Naive thymus-derived CD8-positive, alpha-beta T cell (primary cell): ENCODE measurements at regions not wholly inside any gene's neighbourhood (a gene's known extent, or its start where the extent isn't known, plus 50 kb on each side); places are given as distances from the start of the nearest gene placed in this dataset.

Experiments used
- ATAC-seq, 2 donors: fragments of 150-1000 bp; cut with Tn5 transposase in 1 of 2; sonication (Bioruptor Pico), chemical (Tn5 transposase) in 1 of 2; 1 replicate in 1 of 2; 2 replicates in 1 of 2; pipeline ENCODE4 v1.10.0; 2021; ENCODE audit warnings: mild to moderate bottlenecking in 2 of 2, moderate library complexity in 2 of 2
- POLR2A ChIA-PET: fragments of 350-600 bp; sonication (Branson Sonifier 250); formaldehyde crosslinking; loops from one replicate; lab custom pipeline; 2021; ENCODE audit warnings: antibody characterized with exemption; lab: Charles Lee
- DNase-seq, 10 donors: peaks; one replicate each; pipeline versions ENCODE4 v3.0.0 to v3.0.0-alpha.2; 2020 to 2022
- H3K27ac Mint-ChIP-seq, 10 donors: one replicate each; pipeline ENCODE4 v1.8.0; 2020 to 2022; ENCODE audit warnings: mild to moderate bottlenecking in 10 of 10, mixed read lengths in 10 of 10, moderate library complexity in 4 of 10, inconsistent platforms in 1 of 10
- H3K27me3 Mint-ChIP-seq, 5 donors: one replicate each; pipeline ENCODE4 v1.8.0; 2021 to 2022; ENCODE audit warnings: mixed read lengths in 5 of 5
- H3K36me3 Mint-ChIP-seq, 3 donors: one replicate each; pipeline ENCODE4 v1.8.0; 2020 to 2022; ENCODE audit warnings: mixed read lengths in 3 of 3, mild to moderate bottlenecking in 2 of 3, inconsistent platforms in 1 of 3
- H3K4me1 Mint-ChIP-seq, 4 donors: one replicate each; pipeline ENCODE4 v1.8.0; 2021 to 2022; ENCODE audit warnings: mixed read lengths in 4 of 4
- H3K4me3 Mint-ChIP-seq, 10 donors: one replicate each; pipeline ENCODE4 v1.8.0; 2020 to 2022; ENCODE audit warnings: mild to moderate bottlenecking in 10 of 10, mixed read lengths in 10 of 10, moderate library complexity in 6 of 10, inconsistent platforms in 1 of 10
- H3K9me3 Mint-ChIP-seq, 9 donors: one replicate each; pipeline ENCODE4 v1.8.0; 2020 to 2022; ENCODE audit warnings: mixed read lengths in 9 of 9, mild to moderate bottlenecking in 3 of 9, inconsistent platforms in 1 of 9, moderate library complexity in 1 of 9

- POLR2A ChIA-PET: no interaction called here
- Mint-ChIP-seq H3K4me1 (peaks cover 1 to 6% (median 3%) of the 10 kb centered on the region in 4 donors), H3K9me3 (peaks cover 0 to 17% (median 4%) of the 10 kb centered on the region in 9 donors), H3K27ac (no peak overlapping the region), H3K27me3 (peaks cover 0 to 5% (median 0%) of the 10 kb centered on the region in 5 donors), H3K36me3 (no peaks in the 10 kb centered on the region), H3K4me3 (no peak overlapping the region)
- no peak for DNase-seq
- no peak for ATAC-seq
Measured at GRCh38 chrX:73768886-73769285, 83.6 kb downstream of the XIST start.

GRCh38 chrX:73768160-73768559 is 84.4 kb downstream of the XIST start:
- Mint-ChIP-seq H3K9me3 (peaks cover 0 to 10% (median 4%) of the 10 kb centered on the region in 9 donors), H3K27ac (no peak overlapping the region), H3K4me1 (peaks cover 1 to 6% (median 3%) of the 10 kb centered on the region in 4 donors), H3K36me3 (no peaks in the 10 kb centered on the region), H3K27me3 (peaks cover 0 to 2% (median 0%) of the 10 kb centered on the region in 5 donors), H3K4me3 (no peak overlapping the region)
- no peak for ATAC-seq
- POLR2A ChIA-PET: no interaction called here
- no peak for DNase-seq

- POLR2A ChIA-PET: no interaction called here
- no peak for ATAC-seq
Measured at GRCh38 chrX:73767017-73767416, 85.5 kb downstream of the XIST start.

GRCh38 chrX:73766431-73766795 is 86.1 kb downstream of the XIST start:
- peaks cover 1 to 6% (median 3%) of the 10 kb centered on the region in 4 donors for H3K4me1 Mint-ChIP-seq

More at GRCh38 chrX:73767017-73767416, 85.5 kb downstream of the XIST start:
- H3K4me1 Mint-ChIP-seq: peaks cover 1 to 6% (median 3%) of the 10 kb centered on the region in 4 donors
- H3K27me3 Mint-ChIP-seq: peaks cover 0 to 2% (median 0%) of the 10 kb centered on the region in 5 donors
- H3K4me3 Mint-ChIP-seq: peak overlapping the region in 1 of 10 donors; percentile 15
- H3K36me3 Mint-ChIP-seq: no peaks in the 10 kb centered on the region
- no peak overlapping the region for H3K27ac Mint-ChIP-seq
- peaks cover 0 to 18% (median 4%) of the 10 kb centered on the region in 9 donors for H3K9me3 Mint-ChIP-seq
- no peak for DNase-seq

GRCh38 chrX:73765776-73766430 is 86.6 kb downstream of the XIST start:
- Mint-ChIP-seq H3K9me3 (peaks cover 0 to 21% (median 0%) of the 10 kb centered on the region in 9 donors), H3K4me3 (peak overlapping the region in 1 of 10 donors; percentile 5), H3K36me3 (no peaks in the 10 kb centered on the region), H3K27ac (no peak overlapping the region), H3K27me3 (peaks cover 0 to 5% (median 0%) of the 10 kb centered on the region in 5 donors), H3K4me1 (peaks cover 1 to 6% (median 3%) of the 10 kb centered on the region in 4 donors)
- DNase-seq (no peak), ATAC-seq (no peak)
- POLR2A ChIA-PET: no interaction called here

More at GRCh38 chrX:73766431-73766795, 86.1 kb downstream of the XIST start:
- Mint-ChIP-seq H3K27ac (no peak overlapping the region), H3K36me3 (no peaks in the 10 kb centered on the region), H3K9me3 (peaks cover 0 to 18% (median 0%) of the 10 kb centered on the region in 9 donors), H3K4me3 (no peak overlapping the region), H3K27me3 (peaks cover 0 to 5% (median 0%) of the 10 kb centered on the region in 5 donors)
- ATAC-seq (no peak), DNase-seq (no peak)
- POLR2A ChIA-PET: no interaction called here

- Mint-ChIP-seq H3K36me3 (no peaks in the 10 kb centered on the region), H3K4me3 (no peak overlapping the region), H3K9me3 (peaks cover 0 to 29% (median 0%) of the 10 kb centered on the region in 9 donors), H3K27me3 (peaks cover 0 to 11% (median under 1%) of the 10 kb centered on the region in 5 donors), H3K27ac (no peak overlapping the region), H3K4me1 (no peaks in the 10 kb centered on the region)
- ATAC-seq (no peak), DNase-seq (no peak)
- POLR2A ChIA-PET: no interaction called here
Measured at GRCh38 chrX:73758250-73758649, 94.3 kb downstream of the XIST start.
